HG03354 (cell line): ENCODE measurements at regions not wholly inside any gene's neighbourhood (a gene's known extent, or its start where the extent isn't known, plus 50 kb on each side); places are given as distances from the start of the nearest gene placed in this dataset.

Experiments
- ATAC-seq: cut with Tn5 transposase; IDR thresholded peaks from one replicate; pipeline ENCODE4 v1.9.1; 2021; ENCODE audit warnings: mild to moderate bottlenecking; ENCODE audit not compliant: unreplicated experiment, poor library complexity, severe bottlenecking

DNA sequence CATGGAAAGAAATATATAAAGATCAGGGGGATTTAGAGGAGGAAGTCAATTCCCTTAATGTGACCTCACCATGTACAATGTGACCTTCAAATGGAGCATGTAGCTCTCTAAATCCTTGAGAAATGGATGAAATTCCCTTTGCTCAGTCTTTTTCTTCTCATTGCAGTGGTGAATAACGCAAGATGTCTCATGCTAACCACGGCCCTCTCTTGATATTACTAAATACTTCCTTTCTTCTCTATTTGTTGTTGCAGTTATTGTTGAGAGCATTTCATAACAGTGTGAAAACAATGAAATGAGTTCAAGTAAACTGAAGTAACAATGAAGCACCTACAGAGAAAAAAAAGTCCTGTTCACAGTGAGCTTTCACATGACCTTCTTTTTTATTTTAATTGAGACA is 55.6 kb downstream of the ZNF281 start:
- peak; percentile 59 for ATAC-seq

DNA sequence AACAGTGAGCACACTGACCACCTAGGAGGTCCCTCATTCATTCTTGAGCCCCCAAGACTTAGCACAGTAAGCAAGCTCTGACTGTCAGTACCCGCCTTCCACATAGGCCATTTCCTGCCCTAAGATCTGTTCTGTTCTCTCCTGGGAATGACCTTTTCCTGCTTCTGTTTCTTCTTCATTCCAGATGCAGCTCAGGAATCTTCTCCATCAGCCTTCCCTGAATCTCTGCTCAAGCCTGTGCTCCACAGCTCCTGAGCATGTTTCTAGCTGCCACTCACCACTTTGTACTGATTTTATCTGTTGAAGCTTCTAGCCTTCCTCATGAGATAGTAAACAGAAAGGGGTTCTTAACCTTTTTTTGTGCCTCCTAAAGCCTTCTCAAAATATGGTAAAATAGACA is 56.6 kb downstream of the ZNF281 start:
- ATAC-seq = no peak

DNA sequence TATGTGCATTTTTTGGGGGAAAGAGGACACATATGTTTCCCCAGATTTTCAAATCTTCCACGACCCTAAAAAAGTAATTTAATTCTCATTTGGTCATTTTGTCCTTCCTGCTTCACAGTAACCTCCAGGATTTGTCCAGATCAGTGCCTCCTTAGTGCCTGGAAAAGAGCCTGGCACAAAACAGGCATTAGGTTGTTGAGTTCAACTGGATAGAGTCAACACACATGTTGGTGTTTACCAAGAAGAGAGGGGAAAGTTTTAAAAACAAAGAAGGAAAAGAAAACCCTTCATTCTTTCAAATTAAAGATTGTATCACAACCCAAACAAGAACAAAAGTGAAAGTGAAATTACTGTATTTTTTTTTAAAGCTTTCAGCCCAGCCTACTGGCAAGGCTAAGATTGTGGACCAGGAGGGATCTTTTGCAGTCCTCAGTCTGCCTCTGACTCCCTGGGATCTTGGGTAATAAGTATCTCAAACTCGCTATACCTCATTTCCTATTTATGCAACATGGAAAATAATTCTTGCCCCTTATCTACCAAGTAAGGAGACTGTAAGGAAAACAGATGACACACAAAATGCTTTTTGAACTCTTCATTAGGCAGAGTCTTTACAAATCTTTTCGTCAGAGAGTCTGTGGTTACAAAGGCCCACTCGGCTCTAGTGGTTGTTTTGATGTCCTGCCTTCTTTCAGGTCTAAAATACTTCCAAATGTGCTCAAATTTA is 57.8 kb downstream of the ZNF281 start:
- peak; percentile 69 for ATAC-seq

DNA sequence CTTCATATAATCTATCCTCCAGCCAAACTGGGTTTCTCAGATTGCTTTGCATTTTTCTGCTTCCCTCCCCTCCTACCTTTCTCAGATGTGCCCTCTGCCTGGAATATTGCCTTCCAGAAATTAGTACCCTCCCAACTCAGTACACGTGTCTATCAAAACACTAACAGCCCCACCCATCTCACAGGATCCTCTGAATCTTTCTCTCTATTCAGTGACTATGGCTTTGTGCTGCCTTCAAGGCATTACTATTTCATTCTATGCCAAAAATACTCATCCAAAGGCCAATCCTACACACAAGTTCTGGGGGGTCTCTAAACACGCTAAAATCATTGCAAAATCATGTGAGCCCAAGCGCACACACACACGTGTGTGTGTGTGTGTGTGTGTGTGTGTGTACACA is 58.4 kb downstream of the ZNF281 start:
- no peak for ATAC-seq

DNA sequence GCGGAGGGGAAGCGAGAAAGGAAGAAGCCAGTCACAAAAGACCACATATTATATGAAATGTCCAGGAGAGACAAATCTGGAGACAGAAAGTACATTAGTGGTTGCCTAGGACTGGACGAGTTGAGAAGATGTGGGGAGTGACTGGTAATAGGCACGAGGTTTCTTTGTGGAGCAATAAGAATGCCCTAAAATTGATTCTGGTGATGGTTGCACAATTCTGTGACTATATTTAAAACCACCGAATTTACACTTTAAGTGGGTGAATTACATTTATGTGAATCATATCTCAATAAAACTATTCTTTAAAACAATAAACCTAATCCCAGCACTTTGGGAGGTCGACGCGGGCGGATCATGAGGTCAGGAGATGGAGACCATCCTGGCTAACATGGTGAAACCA is 63.1 kb downstream of the ZNF281 start:
- ATAC-seq = no peak

DNA sequence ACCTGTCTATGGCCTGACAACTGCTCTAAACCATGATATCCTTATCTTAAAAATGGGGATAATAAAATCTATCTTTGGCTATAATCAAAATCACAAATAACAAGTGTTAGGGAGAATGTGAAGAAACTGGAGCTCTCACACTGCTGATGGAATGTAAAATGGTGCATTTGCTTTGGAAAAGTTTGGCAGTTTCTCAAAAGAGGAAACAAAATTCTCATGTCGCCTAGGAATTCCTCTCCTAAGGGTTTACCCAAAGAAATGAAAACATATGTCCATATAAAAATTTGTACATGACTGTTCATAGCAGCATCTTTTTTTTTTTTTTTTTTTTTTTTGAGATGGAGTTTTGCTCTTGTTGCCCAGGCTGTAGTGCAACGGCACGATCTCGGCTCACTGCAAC is 64.3 kb downstream of the ZNF281 start:
- no peak for ATAC-seq

DNA sequence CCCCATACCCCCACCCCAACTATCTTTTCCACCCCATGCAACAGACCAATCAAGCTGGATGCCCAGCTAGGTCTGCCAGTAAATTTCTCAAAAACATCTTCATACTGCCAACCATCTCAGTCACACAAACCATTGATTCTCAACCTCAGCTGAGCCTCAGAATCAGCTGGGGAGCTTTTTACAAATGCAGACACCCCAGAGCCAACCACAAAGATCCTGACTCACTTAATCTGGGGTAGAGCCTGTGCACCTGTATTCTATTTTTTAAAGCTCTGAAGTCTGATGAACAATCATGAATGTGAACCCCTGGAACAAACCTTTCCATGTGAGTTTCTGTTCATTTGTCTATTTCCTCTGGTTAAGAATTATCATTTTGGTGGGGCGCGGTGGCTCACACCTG is 66.0 kb downstream of the ZNF281 start:
- no peak for ATAC-seq

DNA sequence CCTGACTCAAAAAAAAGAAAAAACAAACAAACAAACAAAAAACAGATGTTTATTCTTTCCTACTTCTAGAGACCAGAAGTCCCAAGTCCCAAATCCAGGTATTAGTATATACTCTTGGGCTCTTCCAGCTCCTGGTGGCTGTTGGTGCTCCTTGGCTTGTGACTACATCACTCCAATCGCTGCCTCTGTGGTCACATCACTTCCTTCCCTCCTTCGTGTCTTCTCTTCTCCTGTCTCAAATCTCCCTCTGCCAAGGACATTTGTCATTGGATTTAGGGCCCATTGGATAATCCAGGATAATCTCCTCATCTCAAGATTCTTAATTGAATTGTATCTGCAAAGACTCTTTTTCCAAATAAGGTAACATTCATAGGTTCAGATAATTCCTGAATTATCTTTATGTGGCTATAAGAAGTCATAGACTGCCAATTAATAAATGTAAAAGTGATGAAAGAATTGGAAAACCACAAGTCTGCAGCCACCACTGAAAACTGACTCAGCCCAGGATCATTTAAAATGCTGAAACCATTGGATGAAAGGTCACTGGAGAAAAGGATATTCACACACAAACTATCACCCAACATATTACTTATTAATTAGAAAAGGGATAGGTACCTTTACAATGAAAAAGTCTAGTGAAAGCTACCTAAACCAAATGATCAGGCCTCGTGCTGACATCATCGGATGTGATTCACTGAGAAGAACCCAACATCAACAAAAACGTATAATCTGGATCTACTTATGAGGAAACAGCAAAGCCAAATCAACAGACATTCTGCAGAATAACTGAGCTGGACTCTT is 67.1 kb downstream of the ZNF281 start:
- no peak for ATAC-seq

DNA sequence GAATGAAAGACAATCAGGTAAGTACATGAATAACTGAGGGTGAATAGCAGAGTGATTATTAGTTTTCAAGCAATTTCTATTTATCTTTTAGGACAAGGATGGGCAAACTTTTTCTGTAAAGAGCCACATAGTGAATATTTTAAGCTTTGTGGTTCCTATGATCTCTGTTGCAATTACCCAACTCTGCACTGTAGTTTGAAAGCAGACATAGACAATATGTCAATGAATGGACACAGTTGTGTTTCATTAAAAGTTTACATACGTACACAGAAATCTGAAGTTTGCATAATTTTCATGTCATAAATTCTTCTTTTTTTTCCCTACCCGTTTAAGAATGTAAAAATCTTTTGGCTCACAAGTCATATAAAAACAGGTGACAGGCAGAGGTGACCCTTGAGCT is 71.4 kb downstream of the ZNF281 start:
- ATAC-seq = no peak

DNA sequence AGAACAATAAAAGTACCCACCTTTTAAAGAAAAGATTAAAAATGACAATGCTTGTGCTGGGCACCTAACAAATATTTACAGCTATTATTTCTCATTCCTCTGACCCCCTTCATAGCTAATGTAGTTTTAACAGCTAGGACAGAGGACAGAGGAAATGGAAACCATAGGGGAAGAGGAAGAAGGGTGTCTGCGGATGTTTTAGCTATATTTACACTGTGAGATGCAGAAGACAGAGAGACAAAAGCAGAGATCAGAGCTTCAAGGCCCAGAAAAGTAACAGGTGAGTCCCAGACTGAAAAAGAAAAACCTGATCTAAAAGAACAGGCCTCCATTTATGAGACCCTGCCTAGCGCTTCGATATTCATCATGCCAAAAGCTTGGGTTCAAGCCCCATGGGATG is 72.0 kb downstream of the ZNF281 start:
- ATAC-seq = peak; percentile 63

DNA sequence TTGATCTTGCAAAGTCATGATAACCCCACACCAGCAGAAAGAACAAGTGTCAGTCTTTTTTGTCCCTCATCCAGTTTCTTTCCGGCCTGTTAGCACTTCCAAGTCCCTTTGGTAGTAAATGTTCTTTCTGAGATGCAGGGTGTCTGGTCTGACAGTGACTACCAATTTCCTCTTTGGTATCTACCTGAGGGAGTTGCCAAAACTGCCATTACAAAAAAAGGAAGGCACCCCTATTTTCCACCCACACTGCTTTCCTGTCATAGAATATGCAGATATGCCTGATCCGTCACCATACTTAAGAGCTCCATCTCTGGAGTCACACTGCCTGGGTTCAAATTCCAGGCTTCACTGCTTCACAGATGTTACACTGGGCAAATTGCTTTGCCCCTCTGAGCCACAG is 72.4 kb downstream of the ZNF281 start:
- peak; percentile 38 for ATAC-seq

DNA sequence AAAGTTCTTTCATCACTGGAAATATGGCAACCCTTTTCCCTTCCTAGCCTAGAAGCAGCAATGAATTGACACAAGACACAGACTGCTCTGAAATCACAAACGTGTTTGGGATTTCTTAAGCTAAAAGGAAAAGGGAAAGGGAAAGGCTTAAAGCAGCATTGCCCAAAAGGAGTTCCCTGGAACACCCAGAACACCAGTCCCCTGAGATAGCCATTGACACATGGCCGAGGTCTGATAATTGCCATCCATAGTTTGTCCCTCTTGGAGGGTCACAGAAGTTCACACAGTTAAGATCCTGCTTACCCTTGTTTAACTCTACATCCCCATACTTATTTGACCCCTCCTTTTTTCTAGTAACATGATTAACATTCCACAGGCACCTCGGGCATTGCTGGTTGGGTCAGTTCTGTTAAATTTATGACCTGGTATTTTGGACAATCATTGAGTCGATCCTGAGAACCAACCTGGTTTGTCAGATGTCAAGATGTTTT is 72.9 kb downstream of the ZNF281 start:
- ATAC-seq = no peak

DNA sequence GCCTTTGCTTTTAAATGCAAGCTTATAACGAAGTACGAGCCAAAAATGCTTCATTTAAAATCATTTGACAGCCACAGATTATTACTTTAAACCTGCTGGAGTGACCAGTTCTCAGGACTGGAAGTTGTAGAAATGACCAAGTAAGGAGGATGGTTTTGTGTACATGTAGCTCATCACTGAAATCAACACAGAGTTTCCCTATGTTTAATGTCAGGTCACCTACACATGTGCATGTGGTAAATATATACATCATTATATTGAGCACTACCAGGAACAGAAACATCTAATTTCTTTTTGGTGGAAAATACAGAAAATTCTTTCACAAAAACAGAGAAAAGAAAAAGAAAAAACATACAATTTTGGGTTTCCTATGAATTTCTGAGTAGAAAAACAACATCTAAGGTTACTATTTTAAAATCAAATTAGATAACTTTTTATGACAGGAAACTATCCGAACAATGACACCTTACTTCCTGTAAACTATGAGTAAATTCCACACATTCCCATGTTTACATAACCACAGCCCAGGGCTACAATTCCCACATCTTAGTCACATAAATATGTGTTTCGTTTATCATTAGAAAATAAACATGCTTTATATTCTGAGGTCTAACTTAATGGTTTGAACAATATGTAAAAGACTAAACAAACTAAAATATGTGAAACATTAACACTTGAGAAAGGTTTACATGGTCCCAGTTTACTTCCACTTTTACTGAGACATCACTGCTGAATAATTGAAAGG is 73.6 kb downstream of the ZNF281 start:
- no peak for ATAC-seq

DNA sequence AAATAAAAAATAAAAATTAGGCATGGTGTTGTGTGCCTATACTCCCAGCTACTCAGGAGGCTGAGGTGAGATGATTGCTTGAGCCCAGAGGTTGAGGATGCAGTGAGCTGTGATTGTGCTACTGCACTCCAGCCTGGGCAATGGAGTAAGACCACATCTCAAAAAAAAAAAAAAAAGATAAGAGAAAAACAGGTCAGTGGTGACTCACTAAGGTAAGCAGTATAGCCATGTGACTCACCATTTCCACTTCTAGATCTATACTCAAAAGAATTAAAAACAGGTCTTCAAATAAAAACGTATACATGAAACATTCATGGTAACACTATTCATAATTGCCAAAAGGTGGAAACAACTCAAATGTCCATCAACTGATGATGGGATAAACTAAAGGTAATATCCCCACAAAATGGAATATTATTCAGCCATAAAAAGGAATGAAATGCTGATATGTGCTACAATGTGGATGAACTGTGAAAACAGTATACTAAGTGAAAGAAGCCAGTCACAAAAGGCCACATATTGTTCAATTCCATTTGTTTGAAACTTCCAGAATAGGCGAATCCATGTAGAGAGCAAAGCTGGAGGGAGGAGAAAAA is 75.1 kb downstream of the ZNF281 start:
- no peak for ATAC-seq

DNA sequence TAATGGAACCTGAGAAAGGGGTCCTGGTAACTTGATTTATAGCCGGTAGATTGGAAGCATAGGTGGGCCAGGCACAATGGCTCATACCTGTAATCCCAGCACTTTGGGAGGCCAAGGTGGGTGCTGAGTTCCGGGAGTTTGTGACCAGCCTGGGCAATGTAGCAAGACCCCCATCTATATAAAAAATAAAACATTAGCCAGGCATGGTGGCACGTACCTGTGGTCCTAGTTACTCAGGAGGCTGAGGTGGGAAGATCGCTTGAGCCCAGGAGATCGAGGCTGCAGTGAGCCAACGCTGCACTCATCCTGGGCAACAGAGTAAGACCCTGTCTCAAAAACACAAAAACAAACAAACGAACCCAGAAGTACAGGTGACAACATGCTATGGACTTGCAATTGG is 76.5 kb downstream of the ZNF281 start:
- no peak for ATAC-seq

DNA sequence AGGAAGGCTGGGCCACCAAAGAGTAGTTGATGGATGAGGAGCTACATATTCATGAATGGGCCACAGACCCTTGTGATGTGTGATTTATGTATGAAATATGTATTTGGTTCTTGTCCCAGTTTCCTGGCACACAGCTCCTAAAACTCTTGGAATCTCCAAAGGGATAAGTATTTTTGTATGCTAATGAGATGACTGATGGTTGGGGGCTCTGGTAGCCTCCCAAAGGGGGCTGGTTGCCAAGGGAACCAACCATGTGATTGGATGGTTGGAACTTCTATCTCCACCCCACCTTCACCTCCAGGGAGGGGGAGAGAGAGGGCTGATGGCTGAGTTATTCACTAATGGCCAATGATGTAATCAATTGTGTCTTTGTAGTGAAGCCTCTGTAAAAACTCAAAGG is 77.1 kb downstream of the ZNF281 start:
- ATAC-seq = no peak

DNA sequence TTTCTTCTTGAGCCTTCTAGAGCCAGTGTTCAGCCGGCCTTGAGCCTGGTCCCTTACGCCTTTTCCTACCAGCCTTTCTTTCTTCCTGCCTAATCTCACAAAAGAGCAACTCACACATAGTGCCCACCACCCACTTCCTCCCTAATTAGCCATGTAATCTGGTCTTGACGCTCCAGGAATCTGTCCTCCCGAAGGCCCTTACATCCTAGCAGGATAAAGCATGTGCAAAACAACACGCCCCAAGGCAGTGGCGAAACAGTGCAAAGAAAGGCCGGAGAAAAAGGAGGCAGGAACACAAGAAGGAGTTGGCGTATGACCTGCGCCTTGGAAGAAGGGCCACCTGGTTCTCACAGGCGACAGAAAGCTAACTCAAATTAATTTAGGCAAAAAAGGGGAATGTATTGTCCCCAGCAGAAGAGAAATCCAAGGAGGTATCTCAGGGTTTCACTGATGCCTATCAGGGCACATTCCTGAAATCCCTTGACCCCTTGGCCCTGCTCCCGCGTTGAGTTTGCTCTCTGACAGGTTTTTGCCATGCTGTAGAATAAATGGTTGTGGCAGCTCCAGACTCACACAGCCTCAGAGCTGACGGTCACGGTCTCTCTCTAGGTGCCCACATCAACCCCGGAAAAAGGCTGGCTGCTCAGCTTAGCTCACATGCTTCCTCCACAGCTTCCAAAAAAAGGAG is 79.0 kb downstream of the ZNF281 start:
- ATAC-seq = no peak

DNA sequence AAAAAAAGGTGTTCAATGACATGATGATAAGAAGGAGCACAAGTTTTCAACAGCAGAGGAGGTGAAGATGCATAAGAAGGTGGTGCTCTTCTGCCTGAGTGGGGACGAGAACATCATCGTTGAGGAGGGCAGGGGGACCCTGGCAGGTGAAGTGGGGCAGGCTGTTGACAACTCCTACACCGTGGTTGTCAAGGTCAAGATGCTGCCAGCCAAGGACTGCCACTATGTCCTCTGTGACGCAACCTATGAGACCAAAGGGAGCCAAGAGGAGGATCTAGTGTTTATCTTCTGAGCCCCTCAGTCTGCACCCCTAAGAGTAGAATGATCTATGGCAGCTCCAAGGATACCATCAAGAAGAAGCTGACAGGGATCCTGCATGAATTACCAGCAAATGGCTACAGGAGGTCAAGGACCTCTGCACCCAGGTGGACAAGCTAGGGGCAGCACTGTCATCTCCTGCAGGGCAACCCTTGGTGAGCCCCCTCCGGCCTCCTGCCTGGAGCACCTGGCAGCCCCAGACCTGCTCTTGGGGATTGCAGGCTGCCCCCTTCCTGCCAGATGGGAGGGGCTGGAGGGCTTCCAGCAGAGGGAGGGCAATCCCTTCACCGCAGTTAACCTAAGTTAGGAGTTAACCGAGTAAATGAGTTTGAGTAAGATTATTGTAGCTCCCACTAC is 80.5 kb downstream of the ZNF281 start:
- no peak for ATAC-seq

DNA sequence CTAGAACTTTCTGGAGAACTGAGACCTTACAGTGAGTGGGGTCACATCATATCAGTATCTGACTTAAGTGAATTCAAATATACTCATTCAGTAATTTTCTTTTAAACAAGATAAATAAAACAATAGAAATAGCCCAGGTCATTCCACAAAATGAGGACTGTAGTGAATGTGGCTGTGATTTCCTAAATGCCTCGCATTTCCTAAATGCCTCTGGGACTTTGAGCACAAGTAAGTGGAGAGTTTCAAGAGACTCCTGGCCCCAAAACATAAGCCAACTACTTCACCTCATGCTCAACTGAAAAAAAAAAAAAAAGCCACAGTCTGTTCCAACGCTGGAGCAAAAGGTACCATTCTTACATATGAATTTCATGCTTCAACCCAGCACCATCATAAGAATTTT is 81.5 kb downstream of the ZNF281 start:
- ATAC-seq = no peak
